Endothelial cell of umbilical vein (primary cell): ENCODE measurements at regions not wholly inside any gene's neighbourhood (a gene's known extent, or its start where the extent isn't known, plus 50 kb on each side); places are given as distances from the start of the nearest gene placed in this dataset.

Experiments
- BruUV-seq: library from RNA; stranded (reverse); fragments of 400-500 nt; replicated peaks from 2 replicates; lab custom pipeline; 2021; lab: Mats Ljungman, UMichigan
- CTCF ChIA-PET: fragments of 300-600, 350-600 bp; sonication (Branson Sonifier 250); formaldehyde crosslinking; loops from one replicate; lab custom pipeline; 2021; ENCODE audit warnings: antibody characterized with exemption, inconsistent platforms; lab: Charles Lee
- POLR2A ChIA-PET: fragments of 300-600, 350-600 bp; sonication (Branson Sonifier 250); formaldehyde crosslinking; loops from one replicate; lab custom pipeline; 2021; ENCODE audit warnings: antibody characterized with exemption, inconsistent platforms; lab: Charles Lee
- DNase-seq: peaks from one replicate; pipeline ENCODE4 v3.0.0-alpha.2; 2011; ENCODE audit warnings: low read depth, low spot score
- FAIRE-seq: peaks from 2 replicates; lab custom pipeline; 2011; peaks lifted over from hg19 to GRCh38; lab: Jason Lieb, UNC
- H2AFZ ChIP-seq: 2 replicates; pipeline ENCODE4 v1.6.0; 2012; ENCODE audit warnings: low read depth, low read length, control low read depth, inconsistent platforms
- H3K27ac ChIP-seq: 2 replicates; pipeline ENCODE4 v1.5.1; 2011; ENCODE audit warnings: low read depth, mild to moderate bottlenecking, control low read depth, low read length, moderate library complexity; ENCODE audit not compliant: insufficient read depth
- H3K27me3 ChIP-seq, 2 experiments: 2 replicates each; pipeline versions ENCODE4 v1.6.0 to v1.6.1; 2011; ENCODE audit warnings: low read length in 2 of 2, mixed read lengths in 1 of 2; ENCODE audit not compliant: control insufficient read depth in 2 of 2, insufficient read depth in 2 of 2
- H3K36me3 ChIP-seq, 2 experiments: 2 replicates in 1 of 2; 3 replicates in 1 of 2; pipeline ENCODE4 v1.5.1; 2011; ENCODE audit warnings: low read length in 2 of 2, mild to moderate bottlenecking in 1 of 2, moderate library complexity in 1 of 2; ENCODE audit not compliant: control insufficient read depth in 2 of 2, insufficient read depth in 2 of 2; ENCODE audit errors: extremely low read depth in 1 of 2
- H3K4me1 ChIP-seq: 3 replicates; pipeline ENCODE4 v1.5.1; 2011; ENCODE audit warnings: mild to moderate bottlenecking, low read length; ENCODE audit not compliant: control insufficient read depth, insufficient read depth; ENCODE audit errors: extremely low read depth
- H3K4me2 ChIP-seq: 2 replicates; pipeline ENCODE4 v1.6.1; 2011; ENCODE audit warnings: low read length, control low read depth, mixed read lengths; ENCODE audit not compliant: insufficient read depth
- H3K4me3 ChIP-seq, 3 experiments: fragments of 200-600 bp in 1 of 3; sonication (generic), shearing (Covaris generic) in 1 of 3; replicated peaks in 1 of 3; 2 replicates each; pipeline ENCODE4 v1.5.1; 2011 to 2016; ENCODE audit warnings: control low read depth in 3 of 3, low read length in 3 of 3, mild to moderate bottlenecking in 2 of 3, inconsistent platforms in 1 of 3, low read depth in 1 of 3, moderate library complexity in 1 of 3; ENCODE audit not compliant: insufficient read depth in 1 of 3
- H3K79me2 ChIP-seq: 2 replicates; pipeline ENCODE4 v1.6.0; 2012; ENCODE audit warnings: low read length, inconsistent platforms; ENCODE audit not compliant: control insufficient read depth, insufficient read depth
- H3K9ac ChIP-seq: replicated peaks from 2 replicates; pipeline ENCODE3; 2011; ENCODE audit warnings: low read length, control low read depth; ENCODE audit not compliant: insufficient read depth; ENCODE audit errors: extremely low read depth
- H3K9me1 ChIP-seq: replicated peaks from 3 replicates; pipeline ENCODE4 v1.6.0; 2011; ENCODE audit warnings: mild to moderate bottlenecking, low read length; ENCODE audit not compliant: control insufficient read depth, insufficient read depth; ENCODE audit errors: extremely low read depth
- H3K9me3 ChIP-seq: replicated peaks from 2 replicates; pipeline ENCODE4 v1.5.1; 2012; ENCODE audit warnings: low read length, inconsistent platforms; ENCODE audit not compliant: control insufficient read depth, insufficient read depth
- H4K20me1 ChIP-seq: replicated peaks from 2 replicates; pipeline ENCODE3; 2011; ENCODE audit warnings: mild to moderate bottlenecking, low read length; ENCODE audit not compliant: control insufficient read depth, insufficient read depth; ENCODE audit errors: extremely low read depth
- MAX ChIP-seq: IDR thresholded peaks from 2 replicates; pipeline ENCODE4 v1.6.1; 2011; ENCODE audit not compliant: insufficient read depth, insufficient read length
- POLR2AphosphoS5 ChIP-seq: IDR thresholded peaks from 2 replicates; pipeline ENCODE4 v1.6.1; 2012; ENCODE audit warnings: low read depth, mild to moderate bottlenecking, control low read depth, low read length, moderate library complexity; ENCODE audit not compliant: insufficient read depth
- dilution Hi-C: fragments of 300-500 bp; cut with MboI; formaldehyde crosslinking; loops from one replicate; pipeline ENCODE4 v1.15.0; 2019; ENCODE audit warnings: low sequenced_read_pairs; ENCODE audit not compliant: extremely low pct_ligation_motif_present
- intact Hi-C: fragments of 100-400 bp; cut with micrococcal nuclease; formaldehyde crosslinking; loops from one replicate; pipeline ENCODE4 v1.10.0; 2022

DNA sequence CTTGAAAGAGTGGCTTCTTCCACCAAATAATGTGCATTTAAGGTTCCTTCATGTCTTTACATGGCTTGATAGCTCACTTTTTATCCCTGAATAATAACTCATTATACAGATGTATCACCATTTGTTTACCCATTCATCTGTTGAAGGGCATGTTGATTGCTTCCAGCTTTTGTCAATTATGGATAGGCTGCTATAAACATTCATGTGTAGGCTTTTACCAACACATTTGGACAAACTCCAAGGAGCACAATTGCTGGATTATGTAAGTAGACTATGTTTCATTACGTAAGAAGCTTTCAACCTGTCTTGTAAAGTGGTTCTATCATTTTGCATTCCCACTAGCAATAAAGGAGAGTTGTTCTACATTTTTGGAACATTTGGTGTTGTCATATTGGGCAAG is 2637.0 kb downstream of the PCDH7 start:
- Histone ChIP-seq H3K4me3 (no peak overlapping the region), H4K20me1 (no peaks in the 10 kb centered on the region), H3K9me1 (no peaks in the 10 kb centered on the region), H2AFZ (no peak overlapping the region), H3K27ac (no peak overlapping the region), H3K27me3 (no peaks in the 10 kb centered on the region), H3K9ac (no peak overlapping the region), H3K9me3 (no peaks in the 10 kb centered on the region), H3K79me2 (no peaks in the 10 kb centered on the region), H3K36me3 (no peaks in the 10 kb centered on the region), H3K4me2 (no peak overlapping the region), H3K4me1 (no peaks in the 10 kb centered on the region)
- DNase-seq (no peak), FAIRE-seq (no peak)
- ChIA-PET POLR2A (no interaction called here), CTCF (no interaction called here)
- TF ChIP-seq POLR2AphosphoS5, result no peak
- dilution Hi-C loops, result no loop called here
- BruUV-seq, result no TSS peak
- intact Hi-C loops, result no loop called here

DNA sequence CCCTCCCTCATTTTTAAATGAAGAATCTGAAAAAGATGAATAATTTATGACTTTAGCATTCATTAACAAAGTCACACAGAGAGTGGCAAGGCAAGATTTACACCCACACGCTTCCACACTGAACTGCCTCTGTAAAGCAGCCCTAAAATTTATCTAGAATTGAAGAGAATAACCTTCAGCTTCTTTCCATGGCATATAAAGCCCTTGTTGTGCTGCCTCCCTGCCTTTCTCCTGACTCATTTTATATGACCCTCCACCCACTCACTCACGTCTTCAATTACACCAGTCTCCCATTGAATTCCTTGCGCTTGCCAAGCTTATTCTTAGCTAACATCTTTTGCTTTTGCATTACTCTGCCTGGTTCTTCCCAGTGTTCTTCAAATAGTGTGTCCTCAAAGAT is 2649.3 kb downstream of the PCDH7 start:
- no TSS peak for BruUV-seq
- H3K9me3 ChIP-seq, result no peaks in the 10 kb centered on the region
- H3K27me3 ChIP-seq, result no peaks in the 10 kb centered on the region
- H4K20me1 ChIP-seq, result no peaks in the 10 kb centered on the region
- dilution Hi-C loops, result no loop called here
- POLR2A ChIA-PET, result no interaction called here
- H3K4me1 ChIP-seq, result no peaks in the 10 kb centered on the region
- no peak for TF ChIP-seq MAX
- H3K4me3 ChIP-seq, result no peak overlapping the region
- DNase-seq (no peak), FAIRE-seq (no peak)
- H3K9me1 ChIP-seq, result no peaks in the 10 kb centered on the region
- H3K9ac ChIP-seq, result no peak overlapping the region
- intact Hi-C loops, result no loop called here
- H3K4me2 ChIP-seq, result no peak overlapping the region
- H3K79me2 ChIP-seq, result no peaks in the 10 kb centered on the region
- no peak overlapping the region for H2AFZ ChIP-seq
- no peak overlapping the region for H3K27ac ChIP-seq
- CTCF ChIA-PET, result no interaction called here
- no peaks in the 10 kb centered on the region for H3K36me3 ChIP-seq
